GM12864 (cell line): ENCODE measurements at regions not wholly inside any gene's neighbourhood (a gene's known extent, or its start where the extent isn't known, plus 50 kb on each side); places are given as distances from the start of the nearest gene placed in this dataset.

ENCODE experiments used
- DNase-seq: peaks from one replicate; pipeline ENCODE4 v3.0.0-alpha.2; 2011; ENCODE audit warnings: low read depth
- H3K4me3 ChIP-seq: 2 replicates; pipeline ENCODE4 v1.5.1; 2011; ENCODE audit warnings: mild to moderate bottlenecking, low read depth, low read length, control low read depth
- CTCF ChIP-seq: IDR thresholded peaks from 2 replicates; pipeline ENCODE4 v1.5.1; 2011; ENCODE audit warnings: low read depth, mild to moderate bottlenecking, moderate library complexity, low read length, control low read depth, inconsistent platforms; ENCODE audit errors: missing control alignments

GRCh38 chr15:61746589-61746988 is 313.7 kb downstream of the VPS13C start:
- no peak overlapping the region for H3K4me3 ChIP-seq
- no peak for TF ChIP-seq CTCF
- no peak for DNase-seq

GRCh38 chr15:61743345-61743909 is 316.8 kb downstream of the VPS13C start:
- H3K4me3 ChIP-seq = no peak overlapping the region
- DNase-seq = no peak
- no peak for TF ChIP-seq CTCF

GRCh38 chr15:61742591-61742990 is 317.7 kb downstream of the VPS13C start:
- no peak for TF ChIP-seq CTCF
- no peak overlapping the region for H3K4me3 ChIP-seq
- DNase-seq = no peak

GRCh38 chr15:61736790-61737189 is 323.5 kb downstream of the VPS13C start:
- no peak for DNase-seq
- no peak overlapping the region for H3K4me3 ChIP-seq
- no peak for TF ChIP-seq CTCF

- no peak for TF ChIP-seq CTCF
Measured at GRCh38 chr15:61731099-61731498, 329.1 kb downstream of the VPS13C start.

GRCh38 chr15:61729646-61730045 is 330.6 kb downstream of the VPS13C start:
- DNase-seq = no peak
- no peak overlapping the region for H3K4me3 ChIP-seq
- no peak for TF ChIP-seq CTCF

More at GRCh38 chr15:61731099-61731498, 329.1 kb downstream of the VPS13C start:
- H3K4me3 ChIP-seq = no peak overlapping the region
- DNase-seq = no peak

- no peak for DNase-seq
- TF ChIP-seq CTCF = no peak
Measured at GRCh38 chr15:61726166-61726565, 334.1 kb downstream of the VPS13C start.

More at GRCh38 chr15:61726166-61726565, 334.1 kb downstream of the VPS13C start:
- H3K4me3 ChIP-seq = no peak overlapping the region
